GM13976 (cell line): ENCODE measurements at regions not wholly inside any gene's neighbourhood (a gene's known extent, or its start where the extent isn't known, plus 50 kb on each side); places are given as distances from the start of the nearest gene placed in this dataset.

Experiments used
- DNase-seq: peaks from one replicate; pipeline ENCODE4 v3.0.0; 2012; ENCODE audit warnings: low spot score
- CTCF ChIP-seq: IDR thresholded peaks from 2 replicates; pipeline ENCODE4 v1.5.1; 2012; ENCODE audit warnings: borderline replicate concordance, mild to moderate bottlenecking; ENCODE audit not compliant: insufficient read depth; ENCODE audit errors: extremely low read depth, missing control alignments, control extremely low read depth
- in situ Hi-C: fragments of 300-500 bp; cut with MboI; formaldehyde crosslinking; loops from one replicate; pipeline ENCODE4 v1.12.0; 2022; ENCODE audit warnings: low sequenced_read_pairs, mixed read lengths, inconsistent platforms; ENCODE audit not compliant: unreplicated experiment

DNA sequence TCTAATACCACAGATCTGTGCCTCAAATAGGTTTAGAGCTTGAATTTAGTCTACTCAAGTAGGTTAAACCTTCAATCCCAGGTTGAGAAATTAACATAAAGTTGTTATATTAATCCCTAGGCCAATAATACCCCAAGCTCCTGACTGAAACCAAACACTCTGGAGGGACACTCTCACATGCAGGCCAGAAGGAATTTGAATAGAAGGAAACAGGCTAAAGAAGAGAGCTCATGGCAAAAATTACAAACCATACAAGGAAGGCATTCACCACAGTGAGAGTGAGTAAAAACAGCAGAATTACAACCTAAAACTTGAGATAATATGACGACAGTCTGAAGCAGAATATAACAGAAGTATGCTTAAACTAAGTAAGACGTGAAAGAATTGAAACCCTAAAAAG is 76.1 kb upstream of the PDK4 start:
- DNase-seq: no peak
- in situ Hi-C loops: no loop called here
- TF ChIP-seq CTCF: no peak

DNA sequence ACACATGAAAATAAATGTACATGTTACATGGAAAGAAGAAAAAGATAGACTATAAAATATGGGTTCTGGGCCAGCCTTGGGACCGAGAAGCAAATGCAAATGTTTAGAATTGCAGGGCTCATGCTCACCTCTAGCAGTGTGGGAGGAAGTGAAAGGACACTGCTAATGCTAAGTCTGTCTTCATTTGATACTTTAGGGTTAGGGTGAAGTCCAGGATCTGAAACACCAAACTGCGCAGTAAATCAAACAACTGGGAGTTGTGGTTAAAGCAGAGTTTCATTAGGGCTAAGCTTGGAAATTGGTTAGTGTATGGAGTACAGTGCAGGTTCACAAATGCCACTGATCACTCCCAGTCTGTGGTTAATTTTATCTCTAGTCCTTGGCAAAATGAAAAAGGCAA is 73.2 kb upstream of the PDK4 start:
- TF ChIP-seq CTCF: no peak
- DNase-seq: no peak
- in situ Hi-C loops: no loop called here

DNA sequence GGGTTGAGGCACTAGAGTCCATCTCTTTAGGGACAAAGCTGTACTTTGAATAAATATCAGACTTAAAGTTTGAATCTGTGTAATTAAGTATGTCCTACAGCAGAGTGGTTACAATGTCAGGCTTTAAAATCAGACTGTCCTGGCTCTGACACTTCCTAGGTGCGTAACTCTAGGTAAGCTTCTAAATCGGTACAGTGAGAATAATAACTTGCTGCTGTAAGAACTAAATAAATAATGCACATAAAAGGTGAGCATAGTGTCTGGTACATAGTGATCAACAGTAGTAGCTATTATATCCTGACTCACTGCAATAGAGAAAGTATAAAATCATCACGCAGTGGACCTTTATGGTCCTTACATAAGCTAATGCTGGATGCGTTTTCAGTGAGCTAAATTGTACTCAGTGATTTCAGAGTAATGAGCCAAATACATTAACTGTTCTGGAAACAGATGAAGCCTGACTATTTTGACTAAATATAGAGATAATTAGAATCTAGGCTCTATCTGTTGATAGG is 72.2 kb upstream of the PDK4 start:
- in situ Hi-C loops: no loop called here
- DNase-seq: no peak
- no peak for TF ChIP-seq CTCF

GRCh38 chr7:95662987-95663386 is 66.7 kb upstream of the PDK4 start:
- no peak for TF ChIP-seq CTCF
- in situ Hi-C loops: no loop called here

DNA sequence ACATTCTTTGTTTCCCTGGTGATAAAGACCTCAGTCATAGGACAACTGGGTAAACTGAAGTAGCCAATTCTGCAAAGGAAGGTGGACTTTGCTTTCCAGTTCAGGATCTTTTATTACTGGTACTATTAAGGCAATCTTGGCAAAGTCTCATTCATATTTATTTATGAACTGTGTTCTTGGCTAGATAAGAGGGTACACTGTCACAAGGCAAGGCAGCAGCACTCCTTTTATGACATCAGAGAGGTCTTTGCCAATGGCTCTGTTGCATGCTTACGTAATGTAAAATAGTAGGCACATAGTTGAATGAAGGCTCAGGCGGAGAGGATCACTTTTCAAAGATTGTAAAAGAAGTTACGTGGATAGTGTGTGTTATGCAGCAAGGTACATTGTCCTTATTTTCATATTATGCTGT is 63.7 kb upstream of the PDK4 start:
- in situ Hi-C loops: no loop called here
- no peak for TF ChIP-seq CTCF
- DNase-seq: no peak

More at GRCh38 chr7:95662987-95663386, 66.7 kb upstream of the PDK4 start:
- DNase-seq: no peak

DNA sequence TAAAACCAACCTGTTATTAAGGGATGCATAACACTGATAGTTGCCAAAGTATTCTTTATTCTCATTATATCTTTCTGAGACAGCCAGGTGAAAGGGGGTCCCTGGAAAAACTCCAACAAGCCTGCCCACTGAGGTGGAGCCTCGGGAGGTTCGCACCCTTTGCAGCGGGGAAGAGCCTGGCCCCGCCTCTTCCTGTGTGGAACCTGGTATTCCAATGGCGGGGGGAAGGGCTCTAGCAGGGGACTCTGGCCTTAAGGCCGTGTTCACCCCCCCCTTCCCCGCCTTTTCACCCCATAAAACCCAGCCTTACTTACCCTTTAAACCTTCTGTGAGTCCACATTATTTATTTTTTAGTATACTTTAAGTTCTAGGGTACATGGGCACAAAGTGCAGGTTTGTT is 62.4 kb upstream of the PDK4 start:
- in situ Hi-C loops: no loop called here
- TF ChIP-seq CTCF: no peak
- DNase-seq: no peak

DNA sequence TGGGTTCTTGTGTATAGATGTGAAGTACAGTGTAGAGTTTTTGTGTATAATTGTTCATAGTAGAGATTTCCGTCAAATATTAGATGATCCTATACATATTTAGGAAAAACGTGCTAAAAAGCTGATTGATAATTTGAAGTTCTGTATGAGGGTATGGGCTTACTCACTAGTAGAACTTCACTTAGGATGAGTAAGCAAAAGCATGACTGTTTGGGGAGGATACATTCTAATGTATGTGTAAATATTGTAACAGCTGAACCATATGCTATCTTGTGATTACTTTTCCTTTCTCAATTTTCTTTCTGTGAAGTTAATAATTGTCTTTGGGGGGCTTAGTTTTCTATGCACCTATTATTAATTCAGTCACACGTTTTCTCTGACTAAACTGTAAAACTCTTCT is 53.2 kb upstream of the PDK4 start:
- no peak for TF ChIP-seq CTCF
- in situ Hi-C loops: no loop called here
- DNase-seq: no peak
